HEK293 (cell line): ENCODE measurements at regions not wholly inside any gene's neighbourhood (a gene's known extent, or its start where the extent isn't known, plus 50 kb on each side); places are given as distances from the start of the nearest gene placed in this dataset.

ENCODE experiments used
- CTCF ChIA-PET: fragments of 350-600 bp; formaldehyde crosslinking; extraction: SDS; loops from one replicate; lab custom pipeline; 2021; ENCODE audit warnings: antibody characterized with exemption; lab: Yijun Ruan, JAX
- POLR2A ChIA-PET: fragments of 300-600 bp; formaldehyde crosslinking; extraction: SDS; loops from one replicate; lab custom pipeline; 2020; ENCODE audit warnings: antibody characterized with exemption, inconsistent platforms; lab: Yijun Ruan, JAX
- H3K27ac ChIP-seq: fragments of 200-500 bp; sonication (Bioruptor generic); 2 replicates; pipeline ENCODE4 v1.5.1; 2014; ENCODE audit warnings: low read depth, low read length, control low read depth, inconsistent platforms; ENCODE audit errors: extremely low read depth
- H3K36me3 ChIP-seq, 2 experiments: fragments of 200-500 bp in 1 of 2; sonication (Bioruptor generic) in 1 of 2; 1 replicate in 1 of 2; 2 replicates in 1 of 2; pipeline ENCODE4 v1.5.1; 2014 to 2017; ENCODE audit warnings: inconsistent platforms in 2 of 2, low read length in 2 of 2; ENCODE audit not compliant: control insufficient read depth in 2 of 2, insufficient read depth in 1 of 2
- H3K4me1 ChIP-seq: fragments of 200-500 bp; sonication (Bioruptor generic); 2 replicates; pipeline ENCODE4 v1.5.1; 2014; ENCODE audit warnings: mild to moderate bottlenecking, low read length, inconsistent platforms; ENCODE audit not compliant: control insufficient read depth, insufficient read depth
- H3K4me3 ChIP-seq: 2 replicates; pipeline ENCODE4 v1.5.1; 2011; ENCODE audit warnings: low read depth, mild to moderate bottlenecking, control low read depth, low read length, moderate library complexity
- H3K9me3 ChIP-seq: fragments of 200-500 bp; sonication (Bioruptor generic); 2 replicates; pipeline ENCODE4 v1.5.1; 2014; ENCODE audit warnings: low read depth, low read length, inconsistent platforms; ENCODE audit not compliant: control insufficient read depth, insufficient read depth
- RBAK ChIP-seq: fragments of 450-650 bp; formaldehyde crosslinking; IDR thresholded peaks from 2 replicates; pipeline ENCODE4 v1.5.1; 2016; ENCODE audit warnings: missing biosample characterization, missing genetic modification characterization
- ZBTB1 ChIP-seq: fragments of 450-650 bp; formaldehyde crosslinking; IDR thresholded peaks from 2 replicates; pipeline ENCODE4 v1.5.1; 2016; ENCODE audit warnings: missing biosample characterization, missing genetic modification characterization
- ZBTB17 ChIP-seq: fragments of 450-650 bp; formaldehyde crosslinking; IDR thresholded peaks from 2 replicates; pipeline ENCODE4 v1.5.1; 2016; ENCODE audit warnings: missing biosample characterization, missing genetic modification characterization
- ZEB2 ChIP-seq: fragments of 450-650 bp; formaldehyde crosslinking; IDR thresholded peaks from 2 replicates; pipeline ENCODE4 v1.5.1; 2016; ENCODE audit warnings: missing biosample characterization, missing genetic modification characterization
- ZFP3 ChIP-seq: fragments of 450-650 bp; formaldehyde crosslinking; IDR thresholded peaks from 2 replicates; pipeline ENCODE4 v1.5.1; 2016; ENCODE audit warnings: low read depth, missing biosample characterization, missing genetic modification characterization
- ZNF521 ChIP-seq: fragments of 450-650 bp; formaldehyde crosslinking; IDR thresholded peaks from 2 replicates; pipeline ENCODE4 v1.5.1; 2017; ENCODE audit warnings: missing biosample characterization, mild to moderate bottlenecking, missing genetic modification characterization
- ZNF658 ChIP-seq: fragments of 450-650 bp; formaldehyde crosslinking; IDR thresholded peaks from 2 replicates; pipeline ENCODE4; 2016; ENCODE audit warnings: missing biosample characterization, missing genetic modification characterization
- ZNF707 ChIP-seq: fragments of 450-650 bp; formaldehyde crosslinking; IDR thresholded peaks from 2 replicates; pipeline ENCODE4 v1.5.1; 2016; ENCODE audit warnings: missing biosample characterization, missing genetic modification characterization
- ZNF837 ChIP-seq: fragments of 450-650 bp; formaldehyde crosslinking; IDR thresholded peaks from 2 replicates; pipeline ENCODE4 v1.5.1; 2016; ENCODE audit warnings: missing biosample characterization, missing genetic modification characterization
- ZXDB ChIP-seq: fragments of 450-650 bp; formaldehyde crosslinking; IDR thresholded peaks from 2 replicates; pipeline ENCODE4 v1.5.1; 2016; ENCODE audit warnings: missing biosample characterization, missing genetic modification characterization
- TF ChIP-seq, protein P1 (sequence below): fragments of 450-650 bp; formaldehyde crosslinking; IDR thresholded peaks from 2 replicates; pipeline ENCODE4 v1.5.1; 2016; ENCODE audit warnings: missing biosample characterization, missing genetic modification characterization
- TF ChIP-seq, protein P2 (sequence below): fragments of 450-650 bp; formaldehyde crosslinking; IDR thresholded peaks from 2 replicates; pipeline ENCODE4 v1.5.1; 2016; ENCODE audit warnings: missing biosample characterization, missing genetic modification characterization
- TF ChIP-seq, protein P3 (sequence below): fragments of 450-650 bp; formaldehyde crosslinking; IDR thresholded peaks from 2 replicates; pipeline ENCODE4 v1.5.0; 2017; ENCODE audit warnings: missing biosample characterization, missing genetic modification characterization, borderline replicate concordance

DNA sequence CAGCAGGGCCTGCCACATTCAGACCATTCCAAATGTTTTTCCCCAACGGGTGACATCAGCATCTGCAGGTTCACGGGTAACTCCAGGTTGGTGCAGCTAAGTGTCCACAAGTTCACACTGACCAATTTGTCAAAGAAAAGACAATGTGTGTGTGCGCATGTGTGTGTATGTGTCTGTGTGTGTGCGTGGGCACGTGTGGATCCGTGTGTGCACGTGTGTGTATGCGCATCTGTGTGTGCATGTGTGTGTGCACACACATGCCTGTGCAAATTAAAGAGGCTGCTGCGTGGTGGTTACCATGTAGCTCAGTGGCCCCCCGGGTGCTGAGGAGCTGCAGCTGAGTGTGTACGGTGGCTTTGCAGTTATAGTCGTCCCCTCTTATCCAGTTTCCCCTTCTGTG, 187.4 kb downstream of the TMEM18 start:
- ChIA-PET POLR2A (no interaction called here), CTCF (interaction anchor here (0.6 kb wide), 1 partner anchor 134 kb away, joined by 5 read pairs; no protein-coding TSS in a partner anchor)
- TF ChIP-seq RBAK (no peak), ZBTB1 (tag by site-specific recombination) (no peak), ZXDB (tag by site-specific recombination) (no peak), ZNF521 (no peak), ZNF837 (no peak), ZEB2 (tag by site-specific recombination) (no peak)
- TF ChIP-seq, protein P1, sequence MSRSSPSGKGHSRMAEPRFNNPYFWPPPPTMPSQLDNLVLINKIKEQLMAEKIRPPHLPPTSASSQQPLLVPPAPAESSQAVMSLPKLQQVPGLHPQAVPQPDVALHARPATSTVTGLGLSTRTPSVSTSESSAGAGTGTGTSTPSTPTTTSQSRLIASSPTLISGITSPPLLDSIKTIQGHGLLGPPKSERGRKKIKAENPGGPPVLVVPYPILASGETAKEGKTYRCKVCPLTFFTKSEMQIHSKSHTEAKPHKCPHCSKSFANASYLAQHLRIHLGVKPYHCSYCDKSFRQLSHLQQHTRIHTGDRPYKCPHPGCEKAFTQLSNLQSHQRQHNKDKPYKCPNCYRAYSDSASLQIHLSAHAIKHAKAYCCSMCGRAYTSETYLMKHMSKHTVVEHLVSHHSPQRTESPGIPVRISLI (tag by site-specific recombination), result no peak
- TF ChIP-seq, protein P2, sequence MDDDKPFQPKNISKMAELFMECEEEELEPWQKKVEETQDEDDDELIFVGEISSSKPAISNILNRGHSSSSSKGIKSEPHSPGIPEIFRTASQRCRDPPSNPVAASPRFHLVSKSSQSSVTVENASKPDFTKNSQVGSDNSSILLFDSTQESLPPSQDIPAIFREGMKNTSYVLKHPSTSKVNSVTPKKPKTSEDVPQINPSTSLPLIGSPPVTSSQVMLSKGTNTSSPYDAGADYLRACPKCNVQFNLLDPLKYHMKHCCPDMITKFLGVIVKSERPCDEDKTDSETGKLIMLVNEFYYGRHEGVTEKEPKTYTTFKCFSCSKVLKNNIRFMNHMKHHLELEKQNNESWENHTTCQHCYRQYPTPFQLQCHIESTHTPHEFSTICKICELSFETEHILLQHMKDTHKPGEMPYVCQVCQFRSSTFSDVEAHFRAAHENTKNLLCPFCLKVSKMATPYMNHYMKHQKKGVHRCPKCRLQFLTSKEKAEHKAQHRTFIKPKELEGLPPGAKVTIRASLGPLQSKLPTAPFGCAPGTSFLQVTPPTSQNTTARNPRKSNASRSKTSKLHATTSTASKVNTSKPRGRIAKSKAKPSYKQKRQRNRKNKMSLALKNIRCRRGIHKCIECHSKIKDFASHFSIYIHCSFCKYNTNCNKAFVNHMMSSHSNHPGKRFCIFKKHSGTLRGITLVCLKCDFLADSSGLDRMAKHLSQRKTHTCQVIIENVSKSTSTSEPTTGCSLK, result no peak
- Histone ChIP-seq H3K4me1 (no peaks in the 10 kb centered on the region), H3K4me3 (no peak overlapping the region), H3K36me3 (no peaks in the 10 kb centered on the region), H3K9me3 (no peaks in the 10 kb centered on the region), H3K27ac (no peak overlapping the region)

DNA sequence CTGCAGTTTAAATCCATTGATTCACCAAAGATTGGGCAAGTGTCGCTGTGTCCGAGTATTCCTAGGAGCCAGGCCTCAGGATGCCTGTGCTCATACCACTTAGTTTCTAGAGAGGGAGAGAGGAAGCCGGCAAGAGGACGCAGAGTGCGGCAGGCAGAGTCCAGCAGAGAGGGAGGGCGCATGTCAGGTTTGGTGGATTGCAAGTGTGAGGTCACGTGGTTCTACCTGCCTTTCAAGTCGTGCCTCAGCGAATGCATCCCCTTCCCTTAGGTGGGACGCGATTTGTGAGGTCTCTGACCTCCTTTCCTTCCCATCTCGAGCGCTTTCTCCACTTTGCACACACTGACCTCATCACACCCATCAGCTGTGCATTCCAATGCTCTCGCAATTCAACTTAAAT, 188.1 kb downstream of the TMEM18 start:
- no peak overlapping the region for H3K4me3 ChIP-seq
- CTCF ChIA-PET, result no interaction called here
- POLR2A ChIA-PET, result no interaction called here

DNA sequence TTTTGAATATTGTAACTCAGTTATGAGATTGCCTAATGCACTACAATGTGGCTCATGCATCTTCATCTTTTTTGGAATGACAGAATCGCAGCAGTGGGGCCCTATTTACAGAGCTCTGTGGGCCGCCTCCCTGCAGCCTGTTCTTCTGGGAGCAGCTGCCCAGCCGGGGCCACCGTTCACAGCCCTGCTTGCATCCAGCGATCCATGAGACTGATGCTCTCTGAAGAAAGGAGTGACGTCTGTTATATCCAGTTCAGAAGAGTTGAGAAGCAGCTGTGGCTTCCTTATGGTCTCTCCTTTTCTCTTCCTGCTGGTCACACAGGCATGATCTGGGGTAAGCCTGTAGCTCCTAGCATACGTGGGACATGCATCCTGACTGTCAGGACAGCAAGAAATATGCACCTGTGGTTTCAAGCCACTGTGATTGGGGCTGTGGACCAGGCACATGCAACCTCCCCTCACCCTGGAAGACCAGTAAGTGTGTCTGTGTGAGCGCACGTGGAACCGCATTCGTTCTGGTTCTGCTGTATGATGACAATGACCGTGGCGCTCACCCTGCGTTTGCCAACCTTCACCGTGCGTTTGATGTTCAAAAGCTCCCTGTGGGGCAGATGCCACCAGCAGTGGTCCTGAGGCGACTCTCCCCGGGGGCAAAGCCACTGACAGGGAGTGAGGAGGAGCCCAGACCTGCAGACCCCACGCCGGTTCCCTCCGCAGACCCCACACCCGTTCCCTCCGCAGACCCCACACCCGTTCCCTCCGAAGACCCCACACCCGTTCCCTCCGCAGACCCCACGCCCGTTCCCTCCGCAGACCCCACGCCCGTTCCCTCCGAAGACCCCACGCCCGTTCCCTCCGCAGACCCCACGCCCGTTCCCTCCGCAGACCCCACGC, 189.8 kb downstream of the TMEM18 start:
- no peak overlapping the region for H3K27ac ChIP-seq
- H3K9me3 ChIP-seq, result no peaks in the 10 kb centered on the region
- TF ChIP-seq ZFP3 (tag by site-specific recombination), result no peak
- no peak for TF ChIP-seq ZNF658 (tag by site-specific recombination)
- no peak for TF ChIP-seq ZNF707 (tag by site-specific recombination)
- TF ChIP-seq, protein P3, sequence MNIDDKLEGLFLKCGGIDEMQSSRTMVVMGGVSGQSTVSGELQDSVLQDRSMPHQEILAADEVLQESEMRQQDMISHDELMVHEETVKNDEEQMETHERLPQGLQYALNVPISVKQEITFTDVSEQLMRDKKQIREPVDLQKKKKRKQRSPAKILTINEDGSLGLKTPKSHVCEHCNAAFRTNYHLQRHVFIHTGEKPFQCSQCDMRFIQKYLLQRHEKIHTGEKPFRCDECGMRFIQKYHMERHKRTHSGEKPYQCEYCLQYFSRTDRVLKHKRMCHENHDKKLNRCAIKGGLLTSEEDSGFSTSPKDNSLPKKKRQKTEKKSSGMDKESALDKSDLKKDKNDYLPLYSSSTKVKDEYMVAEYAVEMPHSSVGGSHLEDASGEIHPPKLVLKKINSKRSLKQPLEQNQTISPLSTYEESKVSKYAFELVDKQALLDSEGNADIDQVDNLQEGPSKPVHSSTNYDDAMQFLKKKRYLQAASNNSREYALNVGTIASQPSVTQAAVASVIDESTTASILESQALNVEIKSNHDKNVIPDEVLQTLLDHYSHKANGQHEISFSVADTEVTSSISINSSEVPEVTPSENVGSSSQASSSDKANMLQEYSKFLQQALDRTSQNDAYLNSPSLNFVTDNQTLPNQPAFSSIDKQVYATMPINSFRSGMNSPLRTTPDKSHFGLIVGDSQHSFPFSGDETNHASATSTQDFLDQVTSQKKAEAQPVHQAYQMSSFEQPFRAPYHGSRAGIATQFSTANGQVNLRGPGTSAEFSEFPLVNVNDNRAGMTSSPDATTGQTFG (tag by site-specific recombination), result no peak
- no peak overlapping the region for H3K4me3 ChIP-seq
- POLR2A ChIA-PET, result no interaction called here
- no peaks in the 10 kb centered on the region for H3K36me3 ChIP-seq
- CTCF ChIA-PET, result no interaction called here
- no peaks in the 10 kb centered on the region for H3K4me1 ChIP-seq

More for the DNA sequence above, 188.1 kb downstream of the TMEM18 start:
- no peak overlapping the region for H3K27ac ChIP-seq
- no peaks in the 10 kb centered on the region for H3K9me3 ChIP-seq
- H3K4me1 ChIP-seq, result no peaks in the 10 kb centered on the region
- no peak for TF ChIP-seq ZBTB17 (tag by site-specific recombination)
- H3K36me3 ChIP-seq, result no peaks in the 10 kb centered on the region
